ENCODE measurements at regions not wholly inside any gene's neighbourhood (a gene's known extent, or its start where the extent isn't known, plus 50 kb on each side); places are given as distances from the start of the nearest gene placed in this dataset.
"Not testable (repeated sequence)": the region's sequence is repeated elsewhere in the genome, so short reads cannot be mapped to it uniquely, and the experiment has no call there.

DNA sequence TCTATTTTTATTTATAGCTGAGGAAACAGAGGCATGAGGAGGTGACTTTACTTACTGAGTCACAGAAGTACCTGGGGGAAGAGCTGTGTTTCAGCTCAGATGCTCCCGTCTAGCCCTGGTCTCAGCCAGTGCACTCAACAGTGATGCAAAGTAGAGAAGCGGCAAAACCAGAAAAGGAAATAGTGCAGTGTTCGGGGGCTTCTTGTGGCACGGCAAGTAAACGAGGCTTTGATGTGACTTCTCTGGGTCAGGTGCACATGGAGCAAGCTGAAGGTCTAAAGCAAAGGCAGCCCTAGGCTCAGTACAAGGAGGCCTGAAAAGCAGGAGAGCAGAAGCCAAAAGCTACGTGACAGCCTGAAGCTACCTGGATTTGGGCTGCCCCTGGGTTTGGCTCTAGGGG is 526.7 kb upstream of the ADAMTS16 start:
- no peak for DNase-seq

DNA sequence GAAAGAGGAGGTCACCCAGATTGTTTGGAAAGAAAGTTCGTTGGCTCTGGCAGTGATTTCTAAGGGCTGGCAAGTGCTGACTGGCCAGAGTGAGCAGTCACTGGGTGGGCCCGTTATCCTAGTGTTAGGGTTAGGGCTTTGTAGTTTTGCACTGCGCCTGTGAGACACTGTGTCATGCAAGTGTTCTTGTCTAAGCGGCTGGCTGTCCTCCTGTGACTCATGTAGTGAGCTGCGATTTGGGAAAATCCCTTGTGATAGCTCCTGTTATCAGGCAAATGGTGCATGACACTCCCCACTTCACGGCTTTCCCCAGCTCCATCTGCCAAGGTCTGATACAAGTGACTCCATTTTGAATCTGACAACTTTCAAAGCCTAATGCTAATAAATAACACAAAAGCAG is 526.0 kb upstream of the ADAMTS16 start:
- no peak for DNase-seq

DNA sequence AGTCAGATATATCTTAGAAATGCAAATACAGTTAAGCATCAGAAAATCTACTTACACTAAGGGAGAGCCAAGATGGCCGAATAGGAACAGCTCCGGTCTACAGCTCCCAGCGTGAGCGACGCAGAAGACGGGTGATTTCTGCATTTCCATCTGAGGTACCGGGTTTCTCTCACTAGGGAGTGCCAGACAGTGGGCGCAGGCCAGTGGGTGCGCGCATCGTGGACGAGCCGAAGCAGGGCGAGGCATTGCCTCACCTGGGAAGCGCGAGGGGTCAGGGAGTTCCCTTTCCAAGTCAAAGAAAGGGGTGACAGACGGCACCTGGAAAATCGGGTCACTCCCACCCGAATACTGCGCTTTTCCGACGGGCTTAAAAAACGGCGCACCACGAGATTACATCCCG is 524.8 kb upstream of the ADAMTS16 start:
- DNase-seq: not testable (repeated sequence)

DNA sequence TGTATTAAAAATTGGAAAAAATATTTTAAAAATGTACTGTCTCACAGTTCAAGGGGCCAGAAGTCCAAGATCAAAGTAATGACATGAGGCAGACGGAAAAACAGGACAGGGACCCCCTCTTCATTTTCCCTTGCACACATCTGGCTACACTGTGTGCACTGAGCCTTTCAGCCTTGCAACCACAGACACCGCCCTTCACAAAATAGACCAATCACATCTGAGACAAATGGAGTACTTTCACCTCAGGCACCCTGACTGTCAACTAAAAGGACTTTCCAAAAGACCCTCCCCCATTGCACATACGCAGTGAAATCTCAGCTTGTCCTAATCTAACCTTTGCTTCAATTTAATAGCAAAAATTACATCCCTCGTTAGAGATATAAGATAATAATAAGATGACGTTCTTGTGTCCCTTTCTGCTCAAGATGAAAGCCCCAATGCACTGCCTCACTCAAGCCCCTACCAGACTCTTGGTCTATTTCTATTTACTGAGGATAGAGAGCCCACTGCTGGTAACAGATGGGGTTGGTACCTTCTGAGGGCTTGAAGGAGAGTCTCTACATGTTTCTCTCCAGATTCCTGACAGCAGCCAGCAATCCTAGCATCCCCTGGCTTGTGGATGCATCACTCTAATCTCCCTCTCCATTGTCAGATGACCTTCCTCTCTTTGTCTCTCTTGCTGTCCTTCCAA is 514.8 kb upstream of the ADAMTS16 start:
- no peak for DNase-seq

DNA sequence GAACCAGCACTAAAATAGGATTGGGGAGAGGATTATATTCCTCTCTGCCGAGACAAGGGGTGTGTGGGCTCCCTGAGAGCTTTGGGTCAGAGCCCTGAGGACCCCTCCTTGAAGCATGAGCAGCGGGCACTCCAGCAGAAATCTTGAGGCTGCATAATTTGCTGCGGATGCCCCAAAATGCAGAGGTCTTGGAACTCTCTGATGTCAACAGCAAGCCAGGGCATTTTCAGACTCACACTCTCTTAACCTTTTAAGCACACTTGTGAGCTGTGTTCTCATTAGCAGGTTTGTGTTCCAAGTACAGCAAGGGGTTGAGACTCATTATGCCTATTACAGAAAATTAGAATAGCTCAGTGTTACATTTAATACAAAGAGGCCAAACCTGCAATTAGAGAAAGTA is 513.0 kb upstream of the ADAMTS16 start:
- DNase-seq: no peak

DNA sequence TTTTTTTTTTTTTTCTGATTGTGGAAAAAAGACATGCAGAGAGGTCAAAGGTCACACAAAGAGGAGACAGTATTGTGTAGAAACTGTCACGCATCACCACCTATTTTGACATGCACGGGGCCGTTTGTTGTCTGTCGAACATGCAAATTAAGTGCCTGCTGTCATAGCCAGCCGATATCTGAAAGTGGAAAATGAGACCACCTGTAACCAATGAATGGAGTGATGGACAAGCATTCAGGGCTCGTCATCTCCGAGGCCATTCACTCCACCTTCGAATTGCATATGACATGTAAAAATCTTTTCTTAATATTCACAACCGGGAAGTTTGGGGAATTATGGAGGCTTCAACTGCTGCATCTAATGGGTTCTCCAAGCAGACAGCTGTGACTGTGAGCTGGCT is 512.2 kb upstream of the ADAMTS16 start:
- DNase-seq: no peak

DNA sequence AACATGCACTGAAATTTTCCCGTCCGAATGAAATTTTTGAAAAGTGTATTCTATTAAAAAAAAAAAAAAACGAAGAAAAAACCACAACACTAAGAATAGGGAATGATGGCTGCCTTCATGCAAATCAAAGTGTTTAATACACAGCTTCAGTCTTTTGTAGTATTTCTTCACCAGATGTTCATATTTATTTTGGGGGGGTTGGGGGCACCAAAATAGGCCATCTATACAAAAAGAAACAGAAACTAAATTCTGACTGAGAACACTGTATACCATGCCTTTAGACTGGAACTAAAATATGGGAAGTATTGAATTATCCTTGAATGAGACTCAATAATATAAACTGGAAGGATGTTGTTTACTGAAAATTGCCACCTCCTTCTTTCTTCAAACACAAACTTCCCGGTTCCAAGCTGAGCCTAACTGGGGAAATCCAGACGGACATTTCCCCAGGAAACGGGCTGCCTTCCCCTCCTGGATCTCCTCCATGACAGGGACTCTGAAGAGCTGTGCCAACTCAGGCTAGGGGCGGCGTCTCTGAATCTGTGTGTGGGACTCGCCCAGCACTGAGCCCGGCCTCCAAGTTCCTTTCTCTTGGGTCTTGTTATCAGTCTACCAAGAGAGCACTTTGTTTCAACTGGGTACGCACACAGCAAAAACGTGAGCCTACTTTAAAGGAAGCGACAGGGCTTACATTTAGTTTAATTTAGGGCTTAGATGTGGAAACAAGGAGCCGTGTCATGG is 511.3 kb upstream of the ADAMTS16 start:
- DNase-seq: no peak

DNA sequence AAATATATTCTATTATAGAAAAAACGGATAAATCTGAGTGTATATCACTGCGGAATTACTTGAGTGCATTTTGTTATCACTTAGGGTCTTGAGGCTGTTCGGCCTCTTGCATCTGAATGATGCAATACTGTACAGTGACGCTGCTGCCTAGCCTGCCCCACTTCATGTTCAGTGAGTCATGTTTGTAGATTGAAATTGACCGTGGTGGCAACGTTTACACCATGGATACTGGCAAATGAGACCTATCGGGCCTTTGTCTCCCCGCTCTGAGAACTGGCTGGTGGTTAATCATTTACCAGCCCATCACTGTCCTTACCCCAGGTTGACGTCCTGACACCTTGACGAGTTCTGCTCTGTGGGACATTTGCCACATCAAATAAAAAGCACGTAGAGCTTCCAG is 510.1 kb upstream of the ADAMTS16 start:
- no peak for DNase-seq

DNA sequence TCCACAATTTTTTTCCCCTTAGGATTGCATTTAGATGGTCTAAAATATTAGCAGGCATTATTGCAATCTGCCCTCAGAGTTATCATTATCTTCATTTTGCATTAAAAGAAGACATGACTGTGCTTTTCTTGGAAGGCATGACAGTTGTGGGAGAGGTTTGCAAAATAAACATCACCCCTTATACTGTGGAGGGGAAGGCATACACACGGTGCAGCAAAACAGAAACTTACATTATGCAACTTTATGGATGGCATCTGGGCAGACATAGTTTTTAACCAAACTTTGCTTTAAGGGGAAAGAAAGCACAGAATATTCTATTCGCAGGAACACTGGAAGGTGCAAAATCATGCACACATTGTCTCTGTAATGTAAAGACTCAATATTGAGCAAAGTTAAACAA is 505.8 kb upstream of the ADAMTS16 start:
- no peak for DNase-seq

DNA sequence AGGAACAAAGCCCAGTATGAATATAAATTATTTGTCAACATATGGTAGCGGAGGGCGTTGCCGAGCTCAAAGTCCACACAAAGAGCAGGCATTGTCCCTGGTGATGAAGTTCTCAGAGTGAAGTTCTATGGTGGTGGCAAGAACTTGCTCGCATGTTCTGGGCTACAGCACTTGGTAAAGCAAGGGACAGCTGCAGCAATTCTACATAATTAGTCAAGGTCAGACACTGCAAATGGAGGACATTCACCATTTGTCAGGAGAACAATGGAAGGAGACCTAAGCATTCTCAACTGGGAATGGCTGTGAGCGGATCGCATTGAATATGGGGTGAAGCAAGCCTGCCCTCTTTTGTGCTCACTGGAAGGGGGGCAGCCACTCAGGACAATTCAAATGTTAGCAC is 503.8 kb upstream of the ADAMTS16 start:
- no peak for DNase-seq

DNA sequence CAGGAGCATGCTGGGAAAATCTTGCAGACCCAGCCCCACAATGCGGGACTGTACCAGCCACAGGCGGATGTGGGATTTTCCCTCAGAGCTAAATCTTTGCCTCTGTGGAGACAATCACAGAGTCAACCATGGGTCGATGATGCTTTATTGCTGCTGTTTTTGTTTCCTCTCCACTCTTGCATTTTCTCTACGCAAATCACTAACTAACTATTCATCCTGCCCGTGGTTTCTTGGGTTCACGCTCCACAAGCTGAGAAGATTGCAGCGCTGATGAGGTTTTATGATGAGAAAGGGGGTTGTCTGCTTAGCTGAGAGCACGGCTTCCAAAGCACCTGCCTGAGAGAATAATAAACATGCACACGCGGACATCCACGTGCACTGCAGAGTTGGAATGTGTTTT is 500.2 kb upstream of the ADAMTS16 start:
- DNase-seq: no peak

DNA sequence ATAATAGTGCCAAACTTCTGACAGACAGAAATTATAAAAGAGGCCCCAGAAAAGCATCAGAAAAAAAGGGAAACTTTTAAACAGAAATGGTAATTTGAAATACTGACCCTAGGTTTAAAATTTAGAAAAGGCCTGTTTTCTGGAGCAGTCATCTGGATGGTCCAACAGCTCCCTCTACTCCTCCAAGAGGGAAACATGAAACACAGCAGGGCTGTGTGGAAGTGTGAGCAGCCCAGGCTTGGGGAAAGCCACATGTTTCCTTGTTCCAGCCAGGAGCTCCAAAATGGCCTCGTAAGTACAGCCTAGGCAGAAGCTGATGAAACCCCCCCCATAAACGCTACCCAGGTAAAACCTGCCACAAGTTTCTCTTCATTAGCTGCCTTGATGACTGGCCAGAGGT is 499.3 kb upstream of the ADAMTS16 start:
- DNase-seq: no peak

DNA sequence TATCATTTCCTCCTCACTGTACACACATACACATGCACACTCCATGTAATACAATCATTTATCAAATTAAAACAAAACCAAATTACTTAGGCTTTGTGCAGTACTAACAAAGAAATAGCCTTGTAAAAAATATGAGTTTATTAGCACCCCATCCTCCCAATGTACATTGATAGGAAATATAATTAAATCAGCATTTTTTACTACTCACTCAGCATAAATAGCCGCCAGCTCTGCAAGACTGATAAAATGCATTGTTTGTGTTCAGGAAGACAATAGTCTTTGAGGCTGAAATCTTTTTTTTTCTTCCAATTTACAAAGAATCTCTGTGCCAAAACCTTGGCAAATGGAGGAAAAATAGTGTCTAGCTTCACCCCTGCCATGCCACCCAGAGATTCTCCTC is 497.6 kb upstream of the ADAMTS16 start:
- no peak for DNase-seq

DNA sequence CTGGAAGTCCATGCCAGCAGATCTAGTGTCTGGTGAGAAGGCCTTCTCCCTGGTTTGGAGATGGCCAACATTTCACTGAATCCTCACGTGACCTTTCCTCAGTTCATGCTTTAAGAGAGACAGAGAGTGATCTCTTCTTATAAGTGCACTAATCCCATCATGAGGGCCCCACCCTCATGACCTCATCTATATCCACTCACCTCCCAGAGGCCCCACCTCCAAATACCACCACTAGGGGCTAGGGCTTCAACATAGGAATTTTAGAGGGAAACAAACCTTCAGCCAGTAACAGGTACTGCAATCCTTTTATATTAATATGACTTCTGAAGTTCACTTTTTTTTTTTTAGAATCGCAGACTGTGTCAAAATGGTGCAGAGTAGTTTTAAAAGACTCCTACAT is 496.9 kb upstream of the ADAMTS16 start:
- DNase-seq: no peak

DNA sequence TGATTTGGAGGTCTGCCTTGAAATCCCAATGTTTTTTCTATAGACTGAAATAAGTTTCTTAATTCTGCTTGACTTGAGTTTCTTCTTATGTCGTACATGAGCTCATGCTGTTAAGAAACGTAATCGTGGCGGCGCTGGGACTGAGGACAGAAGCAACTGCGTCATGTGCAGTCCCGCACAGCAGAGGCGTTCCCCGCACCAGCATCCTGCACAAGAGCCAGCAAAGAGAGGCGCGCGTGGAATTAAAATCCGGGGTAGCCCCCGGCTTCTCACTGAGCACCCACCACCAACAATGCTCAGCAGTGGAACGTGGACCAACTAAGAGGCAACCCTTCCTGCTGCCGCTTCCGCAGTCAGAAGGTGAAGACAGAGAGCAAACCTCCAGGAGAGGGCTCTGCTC is 496.2 kb upstream of the ADAMTS16 start:
- no peak for DNase-seq

DNA sequence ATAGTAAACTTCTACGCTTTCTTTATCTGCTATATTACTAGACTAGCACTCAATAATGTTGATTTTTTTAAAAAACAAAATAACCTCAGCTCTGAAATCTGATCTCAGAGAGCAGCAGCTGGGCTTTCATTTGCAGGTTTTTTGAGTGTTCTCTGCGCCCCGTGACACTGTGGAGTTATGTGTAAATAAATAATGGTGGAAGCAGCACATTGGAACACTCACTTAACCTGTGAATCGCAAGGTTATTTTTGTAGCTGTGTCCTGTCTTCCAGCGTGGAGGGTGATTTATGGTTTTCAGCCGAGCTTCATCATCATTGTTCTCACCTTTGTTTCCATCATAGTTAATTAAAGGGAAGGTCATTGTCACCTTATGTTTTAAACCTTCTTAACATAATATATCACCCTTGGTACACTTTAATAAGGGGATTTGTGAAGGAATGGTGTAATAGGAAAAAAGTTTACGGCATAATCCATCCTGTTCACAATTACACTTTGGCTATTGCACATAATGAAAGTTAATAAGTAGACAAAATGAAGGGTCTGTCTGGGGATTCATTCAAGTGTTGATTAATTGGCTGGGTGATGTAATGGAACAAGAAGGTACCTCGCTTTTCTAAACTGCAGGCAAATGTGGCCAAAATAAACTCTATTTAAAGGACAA is 493.3 kb upstream of the ADAMTS16 start:
- DNase-seq: no peak

DNA sequence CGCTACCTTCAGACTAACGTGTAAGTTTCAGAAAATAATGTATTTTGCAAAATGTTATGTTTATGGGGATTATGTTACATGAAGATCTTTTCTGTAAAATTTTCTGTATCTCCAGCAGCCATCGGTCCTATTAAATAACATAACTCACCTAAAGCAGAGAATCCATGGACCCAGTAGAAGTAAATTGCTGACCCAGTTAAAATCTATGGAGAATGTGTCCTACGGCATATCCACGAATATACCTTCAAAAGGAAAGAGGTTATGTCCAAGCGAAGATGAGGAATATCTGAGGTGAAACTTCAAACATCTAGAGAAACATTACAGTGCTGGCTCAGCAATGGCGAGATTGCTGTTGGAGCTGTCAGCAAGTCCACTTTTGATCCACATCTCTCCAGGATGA is 492.2 kb upstream of the ADAMTS16 start:
- no peak for DNase-seq

DNA sequence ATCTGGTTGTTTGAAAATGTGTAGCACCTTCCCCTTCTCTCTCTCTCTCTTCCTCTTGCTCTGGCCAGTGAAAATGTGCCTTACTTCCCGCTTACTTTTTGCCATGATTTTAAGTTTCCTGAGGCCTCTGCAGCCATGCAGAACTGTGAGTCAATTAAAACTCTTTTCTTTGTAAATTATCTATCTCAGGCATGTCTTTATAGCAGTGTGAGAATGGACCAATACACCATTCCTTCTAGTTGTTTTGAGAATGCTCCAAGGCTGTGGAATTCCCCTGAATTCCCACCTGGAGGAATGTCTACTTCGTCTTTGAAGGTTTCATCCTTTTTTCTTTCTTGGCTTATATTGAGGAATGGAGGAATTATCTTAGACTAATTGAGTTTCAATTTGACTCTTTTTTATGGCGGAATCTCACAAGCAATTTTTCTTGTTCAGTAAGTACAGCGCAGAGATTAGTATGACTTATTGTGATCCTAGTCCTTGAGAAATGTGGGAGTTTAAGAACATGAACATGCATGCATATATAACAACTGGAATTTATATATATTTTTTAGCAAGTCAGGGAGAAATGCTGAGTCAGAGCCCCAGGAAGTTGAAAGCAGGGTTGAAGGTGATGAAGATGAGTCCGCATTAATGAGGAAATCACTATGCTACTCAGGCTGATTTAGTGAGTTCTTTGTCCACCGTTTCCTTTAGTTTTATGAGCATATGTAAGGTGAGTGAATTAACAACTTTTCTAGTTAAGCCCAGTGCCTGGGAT is 488.1 kb upstream of the ADAMTS16 start:
- DNase-seq: no peak

DNA sequence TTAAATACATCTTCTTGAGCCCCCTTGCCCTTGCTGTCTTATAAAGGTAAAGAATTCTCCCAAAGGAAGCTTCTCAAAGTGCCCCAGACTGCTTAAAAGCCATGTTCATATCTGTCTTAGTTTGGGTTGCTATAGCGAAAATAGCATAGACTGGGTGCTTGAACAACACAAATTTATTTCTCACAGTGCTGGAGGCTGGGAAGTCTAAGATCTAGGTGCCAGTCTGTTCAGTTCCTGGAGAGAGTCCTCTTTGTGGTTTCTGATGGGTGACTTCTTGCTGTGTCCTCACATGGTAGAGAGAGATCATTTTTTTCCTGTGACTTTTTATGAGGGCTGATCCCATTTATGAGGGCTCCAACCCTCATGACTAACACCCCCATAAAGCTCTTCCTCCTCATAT is 486.7 kb upstream of the ADAMTS16 start:
- DNase-seq: no peak

DNA sequence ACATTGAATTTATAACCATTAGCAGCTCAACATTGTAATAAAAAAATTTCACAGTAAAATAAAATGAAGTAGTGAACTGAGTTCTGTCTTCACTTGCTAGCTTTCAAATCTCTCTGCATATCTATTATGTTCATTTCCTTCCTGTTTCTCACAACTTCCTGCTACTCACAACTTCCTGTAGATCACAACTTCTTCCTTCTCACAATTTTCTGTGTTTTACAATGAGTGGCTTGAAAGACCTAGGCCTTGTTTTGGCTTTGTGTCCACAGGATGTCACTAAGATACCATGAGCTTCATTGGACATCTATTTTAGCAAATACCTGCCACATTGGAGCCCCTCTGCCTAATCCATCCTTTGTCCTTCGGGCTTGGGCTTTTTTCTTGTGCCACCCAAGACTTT is 480.3 kb upstream of the ADAMTS16 start:
- DNase-seq: no peak

DNA sequence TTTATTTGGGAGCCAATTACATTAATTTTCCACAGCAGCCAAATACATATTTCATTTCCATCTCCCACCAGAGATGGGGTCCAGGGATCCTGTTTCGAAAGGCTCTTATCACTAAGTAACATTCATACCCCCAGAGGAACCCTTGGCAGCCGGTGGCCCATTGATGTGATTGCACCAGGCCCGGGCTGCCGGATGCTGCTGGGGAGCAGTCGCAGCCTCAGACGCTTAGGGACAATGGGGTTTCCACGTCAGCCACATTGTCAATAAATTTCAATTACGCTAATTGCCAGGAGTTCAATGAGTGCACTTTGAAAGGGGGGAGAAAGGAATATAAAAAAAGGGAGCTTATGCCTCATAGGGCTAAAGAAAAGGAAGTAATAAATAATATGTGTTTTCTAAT is 478.8 kb upstream of the ADAMTS16 start:
- no peak for DNase-seq

DNA sequence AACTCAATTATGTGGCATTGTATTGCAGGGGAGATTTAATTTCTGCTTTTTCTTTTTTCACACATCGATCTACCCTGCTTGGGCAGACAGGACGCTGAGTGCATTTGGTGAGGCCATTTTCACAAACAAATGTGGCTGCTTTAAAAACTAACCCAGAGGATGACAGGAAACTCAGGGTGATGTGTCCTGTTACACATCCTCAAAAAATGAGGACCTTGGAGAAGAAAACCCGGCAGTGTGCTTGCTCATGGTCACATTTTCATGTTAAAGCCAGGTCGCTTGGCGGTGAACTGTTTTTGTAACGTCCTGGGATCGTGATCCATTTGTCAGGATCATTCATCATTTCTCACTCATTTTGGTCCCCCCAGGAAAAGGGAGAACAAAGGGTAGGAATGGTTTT is 478.3 kb upstream of the ADAMTS16 start:
- DNase-seq: no peak

DNA sequence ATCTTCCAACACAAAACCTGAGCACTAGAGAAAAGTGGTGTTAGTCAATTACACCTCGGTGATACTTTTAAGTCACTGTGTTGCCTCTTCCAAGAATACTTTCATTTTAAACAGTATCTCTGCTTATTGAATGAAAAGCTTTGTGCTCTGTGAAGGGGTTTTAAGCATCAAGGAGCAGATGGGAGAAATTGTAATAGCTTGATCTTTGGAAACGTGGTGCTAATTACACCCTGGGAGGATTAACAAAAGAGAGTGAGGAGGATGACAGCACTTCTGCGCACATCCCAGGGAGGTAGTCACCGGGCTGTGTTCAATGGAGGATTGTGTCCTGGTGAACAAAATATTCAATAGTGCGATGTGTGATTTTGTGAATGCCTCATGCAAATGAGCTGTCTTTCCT is 477.4 kb upstream of the ADAMTS16 start:
- no peak for DNase-seq

DNA sequence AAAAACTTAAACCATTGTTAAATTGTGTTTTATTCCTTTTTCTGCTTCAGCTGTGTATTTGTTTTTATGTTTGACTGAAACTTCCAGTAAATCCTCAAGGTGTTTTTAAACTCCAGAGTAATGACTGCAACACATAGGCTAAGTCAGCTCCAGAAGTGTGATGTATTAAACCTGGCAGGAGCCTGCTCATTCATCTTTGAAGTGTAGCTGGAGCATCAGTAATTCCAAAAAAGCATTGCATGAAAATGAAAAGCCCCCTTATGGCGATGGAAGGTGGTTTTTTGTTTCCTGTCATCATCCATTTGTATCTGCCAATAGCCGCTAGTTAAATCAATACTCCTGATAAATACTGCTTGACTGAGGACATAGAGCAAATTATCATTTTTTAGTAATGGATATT is 474.2 kb upstream of the ADAMTS16 start:
- DNase-seq: no peak

Data from activated CD4-positive, alpha-beta T cell treated with anti-CD3 and anti-CD28 coated beads, Interleukin-2, amount 50 U/mL, for 48 hours (primary cell).